ENCODE measurements at regions not wholly inside any gene's neighbourhood (a gene's known extent, or its start where the extent isn't known, plus 50 kb on each side); places are given as distances from the start of the nearest gene placed in this dataset.

DNA sequence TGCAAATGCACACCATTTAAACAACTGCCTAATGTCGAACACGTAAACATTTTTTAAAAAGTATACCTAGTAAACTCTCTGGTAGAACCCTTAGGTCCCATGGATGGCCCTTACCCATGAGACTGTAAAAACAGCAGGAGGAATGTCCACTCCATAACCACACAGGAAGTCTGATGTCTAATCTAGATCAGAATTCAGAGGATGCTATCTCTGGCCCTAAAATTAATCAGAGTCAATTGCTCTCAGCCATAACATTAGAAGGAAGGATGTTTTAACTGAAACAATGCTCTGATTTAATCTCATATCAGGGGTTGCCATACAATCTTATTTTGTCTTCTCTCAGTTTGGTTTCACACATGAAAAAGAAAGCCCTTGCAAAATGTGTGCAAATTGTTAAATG lies 416.3 kb upstream of the PIK3C3 start (continued):
- TF ChIP-seq RNF2 (IDR thresholded peaks at IDR 0.05; ENCODE audit: borderline replicate concordance, low read depth, low read length, missing control alignments, poor library complexity, severe bottlenecking) (no peak), EGR1 (IDR thresholded peaks at IDR 0.05; ENCODE audit: borderline replicate concordance, low read depth, low read length) (no peak), CTBP2 (IDR thresholded peaks at IDR 0.05; ENCODE audit: borderline replicate concordance, insufficient read depth, insufficient read length, low read length) (no peak), SIN3A (conservative IDR thresholded peaks at IDR 0.05 in 1 of 2, IDR thresholded peaks at IDR 0.05 in 1 of 2; ENCODE audit: low read depth in 1 of 2, low read length in 2 of 2) (no peak), YY1 (IDR thresholded peaks at IDR 0.05; ENCODE audit: low read depth, low read length) (no peak), KDM1A (IDR thresholded peaks at IDR 0.05; ENCODE audit: borderline replicate concordance, low read length) (no peak), BACH1 (IDR thresholded peaks at IDR 0.05; ENCODE audit: low read length) (no peak), NANOG (IDR thresholded peaks at IDR 0.05; ENCODE audit: insufficient read depth, low read depth, low read length, poor library complexity, severe bottlenecking) (no peak), HDAC2 (IDR thresholded peaks at IDR 0.05; ENCODE audit: borderline replicate concordance in 1 of 2, low read depth in 2 of 2, low read length in 2 of 2) (no peak)

Data from H1 (cell line).